ENCODE measurements at regions not wholly inside any gene's neighbourhood (a gene's known extent, or its start where the extent isn't known, plus 50 kb on each side); places are given as distances from the start of the nearest gene placed in this dataset.

- Histone ChIP-seq H3K9me2 (ENCODE audit: insufficient read depth) (no peaks in the 10 kb centered on the region), H3K79me2 (replicated peaks; ENCODE audit: insufficient read depth) (no peaks in the 10 kb centered on the region), H3K4me3 (no peak overlapping the region), H2AFZ (no peak overlapping the region), H3K27ac (ENCODE audit: low read depth) (no peak overlapping the region), H3K36me3 (ENCODE audit: insufficient read depth) (no peaks in the 10 kb centered on the region), H3K27me3 (ENCODE audit: insufficient read depth) (no peaks in the 10 kb centered on the region), H3F3A (replicated peaks; ENCODE audit: low read depth) (no peaks in the 10 kb centered on the region), H3K4me2 (no peak overlapping the region), H4K20me1 (replicated peaks; ENCODE audit: insufficient read depth) (no peaks in the 10 kb centered on the region), H3K4me1 (ENCODE audit: insufficient read depth) (no peaks in the 10 kb centered on the region)
- H3K27ac Mint-ChIP-seq = no peak overlapping the region
- TF ChIP-seq CREB1 (CRISPR knock-in tag; IDR thresholded peaks at IDR 0.05; ENCODE audit: low read depth) (no peak), NANOG (IDR thresholded peaks at IDR 0.05; ENCODE audit: borderline replicate concordance) (no peak), EZH2 (IDR thresholded peaks at IDR 0.05; ENCODE audit: low read depth, unreplicated experiment) (no peak), ZNF331 (CRISPR knock-in tag; IDR thresholded peaks at IDR 0.05; ENCODE audit: low read depth) (no peak), ETS1 (IDR thresholded peaks at IDR 0.05) (no peak), POLR2AphosphoS5 (IDR thresholded peaks at IDR 0.05; ENCODE audit: low read depth) (no peak), ZNF114 (CRISPR knock-in tag; IDR thresholded peaks at IDR 0.05) (no peak), EZH2phosphoT487 (IDR thresholded peaks at IDR 0.05; ENCODE audit: unreplicated experiment) (no peak), REST (IDR thresholded peaks at IDR 0.05; ENCODE audit: unreplicated experiment) (no peak), ZNF462 (CRISPR knock-in tag; IDR thresholded peaks at IDR 0.05) (no peak), STAT1 (IDR thresholded peaks at IDR 0.05; ENCODE audit: unreplicated experiment) (no peak), JUNB (IDR thresholded peaks at IDR 0.05; ENCODE audit: unreplicated experiment) (no peak)
- TF ChIP-seq, protein P1, sequence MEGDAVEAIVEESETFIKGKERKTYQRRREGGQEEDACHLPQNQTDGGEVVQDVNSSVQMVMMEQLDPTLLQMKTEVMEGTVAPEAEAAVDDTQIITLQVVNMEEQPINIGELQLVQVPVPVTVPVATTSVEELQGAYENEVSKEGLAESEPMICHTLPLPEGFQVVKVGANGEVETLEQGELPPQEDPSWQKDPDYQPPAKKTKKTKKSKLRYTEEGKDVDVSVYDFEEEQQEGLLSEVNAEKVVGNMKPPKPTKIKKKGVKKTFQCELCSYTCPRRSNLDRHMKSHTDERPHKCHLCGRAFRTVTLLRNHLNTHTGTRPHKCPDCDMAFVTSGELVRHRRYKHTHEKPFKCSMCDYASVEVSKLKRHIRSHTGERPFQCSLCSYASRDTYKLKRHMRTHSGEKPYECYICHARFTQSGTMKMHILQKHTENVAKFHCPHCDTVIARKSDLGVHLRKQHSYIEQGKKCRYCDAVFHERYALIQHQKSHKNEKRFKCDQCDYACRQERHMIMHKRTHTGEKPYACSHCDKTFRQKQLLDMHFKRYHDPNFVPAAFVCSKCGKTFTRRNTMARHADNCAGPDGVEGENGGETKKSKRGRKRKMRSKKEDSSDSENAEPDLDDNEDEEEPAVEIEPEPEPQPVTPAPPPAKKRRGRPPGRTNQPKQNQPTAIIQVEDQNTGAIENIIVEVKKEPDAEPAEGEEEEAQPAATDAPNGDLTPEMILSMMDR (conservative IDR thresholded peaks at IDR 0.05; ENCODE audit: low read depth in 2 of 2) = no peak
- no peaks in the 10 kb centered on the region for H3K36me3 Mint-ChIP-seq (ENCODE audit: low read depth)
- peaks cover 7% of the 10 kb centered on the region; the same call in 2 of the 3 replicates for H3K4me1 Mint-ChIP-seq
- H3K9me3 Mint-ChIP-seq = no peaks in the 10 kb centered on the region; the same call in 2 of the 3 replicates
- no peak for ATAC-seq
- no peak overlapping the region for H3K4me3 Mint-ChIP-seq
- DNase-seq (ENCODE audit: low spot score) = no peak
- H3K27me3 Mint-ChIP-seq (ENCODE audit: insufficient read depth, low read depth, poor library complexity) = peaks cover 7% of the 10 kb centered on the region
Measured at GRCh38 chr6:6925391-6926164, 182.2 kb upstream of the RREB1 start.
